ENCODE measurements at regions not wholly inside any gene's neighbourhood (a gene's known extent, or its start where the extent isn't known, plus 50 kb on each side); places are given as distances from the start of the nearest gene placed in this dataset.

GRCh38 chr13:76038920-76039716, 403.0 kb downstream of the LMO7 start:
- H3K36me3 ChIP-seq (ENCODE audit: control insufficient read depth in 2 of 3, insufficient read depth in 3 of 3, low read length in 3 of 3), result no peaks in the 10 kb centered on the region
- H3K27me3 ChIP-seq (ENCODE audit: control insufficient read depth, insufficient read depth, low read length), result no peaks in the 10 kb centered on the region
- no peak overlapping the region for H3K27ac ChIP-seq (ENCODE audit: low read depth in 2 of 2, low read length in 2 of 2)
- intact Hi-C loops (cut with DNase I), result no loop called here
- H3K9ac ChIP-seq (ENCODE audit: low read length in 3 of 3), result no peak overlapping the region
- no peak overlapping the region for H3K4me3 ChIP-seq (ENCODE audit: low read length in 3 of 3)
- TF ChIP-seq, protein P1, sequence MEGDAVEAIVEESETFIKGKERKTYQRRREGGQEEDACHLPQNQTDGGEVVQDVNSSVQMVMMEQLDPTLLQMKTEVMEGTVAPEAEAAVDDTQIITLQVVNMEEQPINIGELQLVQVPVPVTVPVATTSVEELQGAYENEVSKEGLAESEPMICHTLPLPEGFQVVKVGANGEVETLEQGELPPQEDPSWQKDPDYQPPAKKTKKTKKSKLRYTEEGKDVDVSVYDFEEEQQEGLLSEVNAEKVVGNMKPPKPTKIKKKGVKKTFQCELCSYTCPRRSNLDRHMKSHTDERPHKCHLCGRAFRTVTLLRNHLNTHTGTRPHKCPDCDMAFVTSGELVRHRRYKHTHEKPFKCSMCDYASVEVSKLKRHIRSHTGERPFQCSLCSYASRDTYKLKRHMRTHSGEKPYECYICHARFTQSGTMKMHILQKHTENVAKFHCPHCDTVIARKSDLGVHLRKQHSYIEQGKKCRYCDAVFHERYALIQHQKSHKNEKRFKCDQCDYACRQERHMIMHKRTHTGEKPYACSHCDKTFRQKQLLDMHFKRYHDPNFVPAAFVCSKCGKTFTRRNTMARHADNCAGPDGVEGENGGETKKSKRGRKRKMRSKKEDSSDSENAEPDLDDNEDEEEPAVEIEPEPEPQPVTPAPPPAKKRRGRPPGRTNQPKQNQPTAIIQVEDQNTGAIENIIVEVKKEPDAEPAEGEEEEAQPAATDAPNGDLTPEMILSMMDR (IDR thresholded peaks at IDR 0.05; ENCODE audit: borderline replicate concordance, extremely low read depth, insufficient read depth), result no peak
- no peak for FAIRE-seq
- no peaks in the 10 kb centered on the region for H3K4me1 ChIP-seq (ENCODE audit: control insufficient read depth in 2 of 3, insufficient read depth in 2 of 3, low read depth in 1 of 3, low read length in 3 of 3)
- DNase-seq, result no peak
- no peaks in the 10 kb centered on the region for H3K9me3 ChIP-seq (ENCODE audit: control insufficient read depth in 2 of 3, insufficient read depth in 1 of 3, low read length in 3 of 3)

DNA sequence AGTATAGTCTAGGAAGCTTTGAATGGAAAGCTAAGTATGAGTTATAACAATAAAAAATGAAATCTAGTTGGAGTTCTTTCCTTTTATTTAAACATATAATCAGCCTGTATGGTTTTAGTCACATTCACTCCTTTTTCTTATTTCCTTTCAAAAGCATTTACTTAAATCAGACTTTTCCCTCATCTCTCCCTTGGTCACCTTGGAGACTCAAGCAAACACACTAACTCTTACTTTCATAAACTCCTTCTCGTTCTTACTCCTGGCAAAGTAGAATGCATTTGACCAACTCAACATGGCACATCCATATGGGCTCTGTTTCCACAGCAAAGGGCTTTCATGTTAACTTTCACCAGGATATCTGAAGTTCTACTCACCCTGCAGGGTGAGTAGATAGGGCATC, 400.0 kb downstream of the LMO7 start:
- FAIRE-seq (no peak), DNase-seq (no peak)
- H3K4me1 ChIP-seq (ENCODE audit: control insufficient read depth in 2 of 3, insufficient read depth in 2 of 3, low read depth in 1 of 3, low read length in 3 of 3), result no peaks in the 10 kb centered on the region
- no peaks in the 10 kb centered on the region for H3K36me3 ChIP-seq (ENCODE audit: control insufficient read depth in 2 of 3, insufficient read depth in 3 of 3, low read length in 3 of 3)
- no peak overlapping the region for H3K4me3 ChIP-seq (ENCODE audit: low read length in 3 of 3)
- no peaks in the 10 kb centered on the region for H3K9me3 ChIP-seq (ENCODE audit: control insufficient read depth in 2 of 3, insufficient read depth in 1 of 3, low read length in 3 of 3)
- no peak overlapping the region for H3K9ac ChIP-seq (ENCODE audit: low read length in 3 of 3)
- H3K27me3 ChIP-seq (ENCODE audit: control insufficient read depth, insufficient read depth, low read length), result no peaks in the 10 kb centered on the region
- TF ChIP-seq, protein P1 (IDR thresholded peaks at IDR 0.05; ENCODE audit: borderline replicate concordance, extremely low read depth, insufficient read depth), result no peak
- no peak overlapping the region for H3K27ac ChIP-seq (ENCODE audit: low read depth in 2 of 2, low read length in 2 of 2)
- intact Hi-C loops (cut with DNase I), result no loop called here

- TF ChIP-seq, protein P1 (IDR thresholded peaks at IDR 0.05; ENCODE audit: borderline replicate concordance, extremely low read depth, insufficient read depth), result no peak
- intact Hi-C loops (cut with DNase I), result no loop called here
- no peaks in the 10 kb centered on the region for H3K27me3 ChIP-seq (ENCODE audit: control insufficient read depth, insufficient read depth, low read length)
These were observed 399.6 kb downstream of the LMO7 start for GRCh38 chr13:76035711-76036110.

More at GRCh38 chr13:76035711-76036110, 399.6 kb downstream of the LMO7 start:
- H3K4me3 ChIP-seq (ENCODE audit: low read length in 3 of 3), result no peak overlapping the region
- no peak overlapping the region for H3K9ac ChIP-seq (ENCODE audit: low read length in 3 of 3)
- FAIRE-seq (no peak), DNase-seq (no peak)
- no peak overlapping the region for H3K27ac ChIP-seq (ENCODE audit: low read depth in 2 of 2, low read length in 2 of 2)
- no peaks in the 10 kb centered on the region for H3K9me3 ChIP-seq (ENCODE audit: control insufficient read depth in 2 of 3, insufficient read depth in 1 of 3, low read length in 3 of 3)
- H3K4me1 ChIP-seq (ENCODE audit: control insufficient read depth in 2 of 3, insufficient read depth in 2 of 3, low read depth in 1 of 3, low read length in 3 of 3), result no peaks in the 10 kb centered on the region
- H3K36me3 ChIP-seq (ENCODE audit: control insufficient read depth in 2 of 3, insufficient read depth in 3 of 3, low read length in 3 of 3), result no peaks in the 10 kb centered on the region

All from kidney (tissue), 13 donors.